HG03520 (cell line): ENCODE measurements at regions not wholly inside any gene's neighbourhood (a gene's known extent, or its start where the extent isn't known, plus 50 kb on each side); places are given as distances from the start of the nearest gene placed in this dataset.

ENCODE experiments used
- ATAC-seq: cut with Tn5 transposase; IDR thresholded peaks from one replicate; pipeline ENCODE4 v1.9.1; 2021; ENCODE audit warnings: mild to moderate bottlenecking, moderate library complexity; ENCODE audit not compliant: unreplicated experiment

DNA sequence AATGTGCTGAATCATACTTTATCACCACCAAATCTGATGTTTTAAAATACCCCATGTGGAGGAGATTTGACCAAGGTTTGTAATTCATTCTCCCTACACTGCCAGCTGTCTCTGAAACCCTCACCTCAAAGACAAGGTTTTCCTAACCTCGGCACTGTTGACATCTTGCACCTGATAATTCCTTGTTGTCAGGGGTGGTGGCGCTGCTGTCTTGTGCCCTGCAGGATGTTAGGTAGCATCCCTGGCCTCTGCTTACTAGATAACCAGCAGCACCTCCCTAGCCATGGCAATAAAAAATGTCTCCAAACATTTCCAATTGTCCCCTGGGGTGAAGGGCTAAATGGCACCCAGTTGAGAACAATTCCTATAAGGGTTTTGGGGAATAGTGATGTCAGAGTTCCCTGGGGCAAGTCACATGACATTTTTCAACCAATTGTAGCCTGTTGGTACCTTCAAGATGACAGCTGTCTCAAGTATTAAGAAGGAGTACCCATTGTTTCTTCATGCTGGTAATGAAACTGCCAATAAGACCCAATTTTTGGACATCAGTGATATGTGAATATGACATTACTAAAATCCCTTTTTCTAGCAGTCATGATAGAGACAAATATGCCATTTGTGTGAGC lies 160.6 kb upstream of the PLCXD3 start:
- ATAC-seq: no peak

DNA sequence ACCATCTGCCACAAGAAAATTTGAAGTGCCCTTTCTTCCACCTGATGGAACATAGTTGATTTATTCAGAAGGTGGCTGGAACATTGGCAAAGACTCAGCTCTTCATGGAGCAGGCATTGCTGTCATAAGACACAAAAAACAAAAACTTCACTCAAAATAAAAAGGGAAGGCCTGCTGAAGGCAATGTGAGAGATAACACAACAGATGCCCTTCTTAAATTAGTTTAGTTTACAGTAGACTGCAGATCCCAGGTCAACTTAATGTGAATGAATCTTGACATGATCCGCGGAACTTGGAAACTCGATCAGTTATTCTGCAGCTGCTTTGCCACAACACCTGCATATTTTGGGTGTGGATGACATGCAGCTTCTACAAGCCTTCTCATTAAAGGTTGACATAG lies 159.8 kb upstream of the PLCXD3 start:
- ATAC-seq: no peak

DNA sequence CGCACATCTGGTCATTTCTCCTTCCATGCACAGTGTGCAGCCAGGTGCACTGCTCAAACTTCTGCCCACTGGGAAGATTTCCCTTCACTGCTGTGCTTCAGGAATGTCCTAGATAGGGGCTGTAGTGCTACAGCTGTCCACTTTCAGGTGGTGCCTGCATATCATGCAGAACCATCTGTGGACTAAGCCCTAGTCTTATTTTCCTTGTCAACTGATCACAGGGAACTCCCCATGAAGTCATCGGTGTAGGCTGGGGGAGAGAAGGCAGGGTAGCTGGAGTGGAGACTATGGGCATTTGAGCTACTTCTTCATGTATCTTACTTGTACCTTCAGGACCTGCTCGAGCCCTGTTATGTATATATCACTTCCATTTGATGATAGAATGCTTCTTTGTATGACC lies 150.9 kb upstream of the PLCXD3 start:
- no peak for ATAC-seq

DNA sequence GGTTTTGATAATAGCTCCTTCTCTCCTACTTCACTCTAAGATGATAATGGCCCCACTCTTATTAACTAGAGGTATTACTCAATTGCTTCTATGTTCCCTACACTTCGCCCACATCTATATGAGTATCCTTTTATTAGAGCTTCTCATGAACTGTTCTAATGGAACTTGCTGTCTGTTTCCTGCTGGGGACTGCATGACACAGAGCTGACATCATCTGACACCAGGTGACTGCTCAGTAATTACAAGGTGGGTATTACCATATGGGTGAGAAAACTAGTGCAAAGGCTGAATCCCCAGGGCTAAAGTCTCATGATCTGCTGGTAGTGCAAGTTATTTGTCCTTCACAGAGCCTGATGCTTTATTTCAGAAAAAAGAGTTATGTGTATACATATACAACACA lies 146.2 kb upstream of the PLCXD3 start:
- no peak for ATAC-seq

DNA sequence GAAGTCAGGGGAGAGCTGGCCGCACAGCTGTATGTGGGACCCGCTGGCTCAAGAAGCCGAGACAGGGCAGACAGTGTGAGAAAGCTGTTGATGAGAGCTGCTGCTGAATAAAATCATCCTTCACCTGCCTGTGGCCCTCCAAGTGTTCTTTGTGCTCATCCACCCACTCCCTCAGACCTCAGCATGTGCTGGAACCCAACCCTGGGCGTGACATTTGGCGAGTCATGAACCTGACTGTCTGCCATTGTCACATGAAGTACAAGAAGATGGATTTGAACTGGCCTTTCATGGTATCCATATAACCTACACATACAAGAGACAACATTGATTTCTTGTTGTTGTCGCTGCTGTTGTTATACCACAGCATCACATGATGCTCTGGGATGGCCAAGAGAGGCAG lies 139.7 kb upstream of the PLCXD3 start:
- no peak for ATAC-seq

DNA sequence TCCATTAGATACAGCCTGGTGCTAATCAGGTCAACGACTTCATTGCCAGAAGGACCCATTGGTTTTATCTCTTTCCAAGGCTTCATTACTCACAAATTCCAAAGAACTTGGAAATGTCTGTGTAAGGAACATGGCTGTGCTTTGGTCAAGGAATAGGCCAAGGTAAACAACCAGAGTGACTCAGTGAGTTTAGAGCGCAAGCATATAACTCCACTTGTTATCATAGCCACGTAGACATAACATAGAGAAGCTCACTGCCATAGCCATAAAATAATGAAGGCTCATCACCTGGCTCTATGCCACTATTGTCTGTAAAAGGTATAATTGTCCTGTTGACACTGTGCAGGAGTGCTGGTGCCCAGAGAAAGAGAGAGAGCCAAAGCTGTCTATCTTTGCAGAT lies 139.3 kb upstream of the PLCXD3 start:
- no peak for ATAC-seq

DNA sequence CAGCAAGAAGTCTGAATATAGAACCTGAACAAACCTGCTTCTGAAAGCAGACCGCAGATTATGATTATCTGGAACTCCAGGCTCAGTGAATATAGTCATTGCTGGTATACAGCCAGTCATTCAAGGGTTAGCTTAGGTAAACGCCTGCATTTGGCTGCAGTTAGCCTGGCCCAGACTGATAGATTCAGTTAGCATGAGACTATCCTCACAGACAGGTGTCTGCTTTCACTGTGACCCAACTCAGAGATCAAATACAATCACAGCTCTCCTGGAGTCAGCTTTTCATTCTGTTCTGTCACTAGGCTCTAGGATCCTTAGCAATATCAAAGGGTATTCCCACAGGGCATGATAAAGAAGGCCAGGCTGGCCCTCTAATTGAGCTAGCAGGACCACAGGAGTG lies 138.6 kb upstream of the PLCXD3 start:
- no peak for ATAC-seq

DNA sequence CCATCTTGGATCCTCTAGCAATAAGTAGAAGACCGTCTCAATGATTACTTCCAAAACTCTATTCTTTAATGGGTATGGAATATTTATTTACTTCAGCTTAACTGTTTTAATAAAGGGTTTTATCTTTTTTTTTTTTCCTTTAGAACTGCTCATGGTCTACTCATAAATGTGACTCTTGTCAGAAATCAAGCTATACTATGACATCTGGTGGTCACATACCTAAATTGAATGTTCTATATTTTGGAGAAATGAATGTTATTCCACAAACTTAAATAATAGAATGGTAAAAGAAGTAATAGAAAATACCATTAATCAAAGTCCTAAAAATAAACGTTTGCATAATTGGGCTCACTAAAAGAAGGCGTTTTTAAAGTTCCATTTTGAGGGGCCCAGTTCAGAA lies 131.2 kb upstream of the PLCXD3 start:
- ATAC-seq: no peak

DNA sequence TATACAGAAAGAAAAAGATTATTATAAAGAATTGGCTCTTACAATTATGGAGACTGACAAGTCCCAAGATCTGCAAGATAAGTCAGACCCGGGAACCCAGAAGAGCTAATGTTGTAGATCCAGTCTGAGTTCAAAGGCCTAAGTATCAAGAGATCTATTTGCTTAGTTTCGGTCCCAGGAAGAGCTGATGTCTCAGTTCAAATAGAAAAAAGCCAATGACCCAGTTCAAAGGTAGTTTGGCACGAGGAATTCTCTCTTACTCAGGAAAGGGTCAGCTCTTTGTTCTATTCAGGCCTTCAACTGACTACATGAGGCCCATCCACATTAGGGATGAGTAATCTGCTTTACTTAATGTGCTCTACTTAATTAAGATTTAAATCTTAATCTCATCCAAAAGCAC lies 128.3 kb upstream of the PLCXD3 start:
- ATAC-seq: no peak

DNA sequence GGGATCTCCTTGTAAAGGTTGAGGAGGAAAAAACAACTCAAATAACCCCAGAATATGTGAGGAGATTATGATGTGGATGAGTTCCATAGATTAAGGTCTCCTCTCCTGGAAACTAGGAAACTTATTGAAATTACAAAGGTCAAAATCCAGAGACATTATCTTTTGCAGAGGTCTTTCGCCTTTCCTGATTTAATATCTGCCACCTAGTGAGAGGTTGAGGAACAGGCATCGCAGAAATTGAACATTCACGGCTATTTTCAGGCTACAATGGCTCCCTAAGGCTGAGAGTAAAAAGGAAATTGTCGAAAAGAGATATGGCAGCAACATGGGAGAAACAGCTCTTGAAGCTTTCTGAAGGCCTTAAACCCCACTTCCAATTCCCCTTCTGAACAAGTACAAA lies 127.5 kb upstream of the PLCXD3 start:
- ATAC-seq: no peak

DNA sequence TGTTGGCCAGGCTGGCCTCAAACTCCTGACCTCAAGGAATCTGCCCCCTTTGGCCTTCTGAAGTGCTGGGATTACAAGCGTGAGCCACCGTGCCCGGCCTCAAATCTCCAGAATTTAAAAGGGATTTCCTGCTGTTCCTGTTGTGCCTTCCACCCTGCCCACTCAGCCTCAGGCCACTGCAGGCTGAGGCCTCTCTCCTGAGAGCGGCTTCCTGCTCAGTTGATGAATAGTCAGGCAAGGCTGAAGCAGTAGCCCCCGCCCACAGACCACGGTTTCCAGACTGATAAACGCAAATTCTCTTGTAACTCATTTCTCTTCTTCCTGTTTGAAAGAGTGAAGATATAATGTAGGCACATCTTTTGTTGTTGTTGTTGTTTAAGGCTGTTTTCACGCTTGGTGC lies 127.0 kb upstream of the PLCXD3 start:
- ATAC-seq: no peak

DNA sequence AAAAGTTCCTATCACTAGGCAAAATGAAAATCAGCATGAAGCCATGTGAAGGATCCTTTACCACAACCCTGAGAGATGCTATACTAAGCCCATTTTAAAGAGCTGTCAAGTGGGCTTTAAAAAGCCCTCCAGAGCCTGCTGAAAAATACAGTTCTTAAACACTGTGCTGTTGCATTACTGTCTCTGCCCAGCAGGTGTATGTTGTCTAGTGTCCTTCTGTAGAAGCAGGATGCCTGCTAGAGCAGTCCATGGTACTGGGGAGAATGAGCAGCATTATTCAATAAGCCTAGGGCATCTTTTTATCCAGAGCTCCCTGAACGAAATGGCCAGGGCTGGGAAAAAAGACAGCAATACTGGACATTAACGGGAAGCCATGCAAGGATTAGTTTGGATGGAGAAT lies 126.2 kb upstream of the PLCXD3 start:
- ATAC-seq: peak; percentile 93

DNA sequence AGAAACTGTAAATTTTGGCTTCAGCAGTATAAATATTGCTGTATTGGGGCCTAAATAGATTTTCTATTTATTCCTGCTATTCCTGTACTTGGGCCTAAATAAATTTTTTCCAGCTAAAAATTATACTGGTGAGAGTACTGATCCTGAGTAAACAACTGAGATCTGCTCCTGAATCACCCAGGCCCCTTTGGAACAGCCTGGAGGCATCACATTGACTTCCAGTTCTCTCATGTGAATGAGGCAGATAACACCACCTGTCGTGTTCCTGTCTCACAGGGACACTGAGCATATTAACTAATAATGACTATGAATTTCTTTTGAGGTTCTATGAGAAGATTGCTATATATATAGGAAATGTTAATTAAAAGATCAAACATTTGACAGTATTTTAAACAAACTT lies 119.5 kb upstream of the PLCXD3 start:
- ATAC-seq: no peak

DNA sequence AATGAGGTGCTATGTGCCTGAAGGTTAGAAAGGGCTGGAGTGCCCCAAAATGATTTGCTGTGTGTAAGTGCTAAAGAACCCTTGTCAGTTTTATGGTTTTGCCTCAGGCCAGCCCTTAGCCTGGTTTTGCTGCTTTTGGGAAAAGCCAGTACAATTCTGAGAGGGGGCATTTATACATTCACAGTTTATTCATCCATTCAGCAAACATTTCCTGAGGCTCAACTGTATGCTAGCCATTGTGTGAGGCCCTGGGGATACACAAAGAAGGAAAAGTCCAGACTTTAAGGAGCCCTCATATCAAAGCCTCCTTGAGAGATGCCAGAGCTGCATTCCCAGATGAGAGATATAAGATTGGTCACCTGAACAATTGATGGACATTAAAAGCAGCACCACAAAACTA lies 115.2 kb upstream of the PLCXD3 start:
- no peak for ATAC-seq

DNA sequence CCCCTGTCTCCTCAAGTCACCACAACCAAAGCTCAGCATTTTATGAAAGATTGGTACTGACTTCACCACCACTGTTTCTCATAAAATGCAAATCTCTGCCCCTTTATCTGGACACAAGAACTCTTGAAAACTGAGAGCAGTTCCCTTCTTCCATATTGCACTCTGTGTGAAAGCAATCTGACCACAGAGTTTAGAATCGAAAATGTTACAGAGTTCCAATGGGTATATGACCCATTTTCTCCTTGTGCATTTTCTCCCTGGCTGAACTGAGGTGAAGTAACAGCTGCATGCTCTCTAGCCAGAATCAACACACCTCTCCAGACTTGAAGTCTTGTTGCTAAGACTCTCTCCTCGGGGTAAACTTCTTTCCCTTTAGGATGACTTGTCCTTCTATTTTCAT lies 111.0 kb upstream of the PLCXD3 start:
- ATAC-seq: no peak

DNA sequence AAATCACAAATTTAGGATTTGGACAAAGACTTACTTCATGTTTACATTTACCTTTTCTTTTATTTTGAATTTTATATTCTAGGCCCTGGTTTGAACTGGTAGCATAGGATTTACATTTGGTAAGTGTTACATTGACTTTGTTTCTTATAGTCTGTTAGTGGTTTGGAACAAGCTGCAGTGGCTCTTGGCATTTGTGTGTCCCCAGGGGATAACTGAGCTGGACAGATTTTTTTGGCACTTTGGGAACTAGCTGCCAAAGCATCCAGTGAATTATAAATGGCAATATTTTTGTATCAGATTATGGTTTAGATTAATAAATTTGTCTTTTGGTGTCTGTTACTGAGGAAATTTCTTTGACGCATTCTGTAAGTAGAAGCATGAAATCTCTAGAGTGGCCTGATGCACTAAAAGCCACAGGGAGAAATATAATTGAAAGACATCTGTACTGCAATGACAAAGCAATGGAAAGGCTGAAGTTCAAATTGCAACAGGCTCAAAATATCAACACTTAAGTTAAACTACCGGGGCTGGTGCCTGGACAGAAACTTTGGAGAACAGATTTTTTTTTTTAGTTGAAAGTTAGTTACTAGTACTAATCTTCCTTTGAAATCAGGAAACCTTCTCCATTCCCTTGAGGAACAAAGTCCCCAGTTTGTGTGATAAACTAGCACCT lies 107.6 kb upstream of the PLCXD3 start:
- no peak for ATAC-seq

DNA sequence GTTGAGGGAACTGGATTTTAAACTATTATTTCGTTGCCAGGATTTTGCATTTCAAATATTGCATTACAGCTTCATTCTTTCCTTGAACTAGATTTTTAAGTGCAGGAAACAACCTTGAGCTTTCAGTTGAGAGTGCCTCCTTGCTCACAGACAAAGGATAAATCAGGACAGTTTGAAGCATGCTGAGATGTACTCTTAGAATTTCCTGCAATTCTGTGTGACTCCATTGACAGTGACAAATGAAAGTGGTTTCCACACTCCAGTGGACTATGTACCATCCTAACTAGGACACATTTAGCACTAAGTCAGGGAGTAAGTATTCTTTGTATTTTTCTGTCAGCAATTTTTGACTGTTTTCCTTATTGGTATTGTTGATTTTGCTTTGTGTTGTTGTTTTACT lies 100.0 kb upstream of the PLCXD3 start:
- ATAC-seq: no peak

DNA sequence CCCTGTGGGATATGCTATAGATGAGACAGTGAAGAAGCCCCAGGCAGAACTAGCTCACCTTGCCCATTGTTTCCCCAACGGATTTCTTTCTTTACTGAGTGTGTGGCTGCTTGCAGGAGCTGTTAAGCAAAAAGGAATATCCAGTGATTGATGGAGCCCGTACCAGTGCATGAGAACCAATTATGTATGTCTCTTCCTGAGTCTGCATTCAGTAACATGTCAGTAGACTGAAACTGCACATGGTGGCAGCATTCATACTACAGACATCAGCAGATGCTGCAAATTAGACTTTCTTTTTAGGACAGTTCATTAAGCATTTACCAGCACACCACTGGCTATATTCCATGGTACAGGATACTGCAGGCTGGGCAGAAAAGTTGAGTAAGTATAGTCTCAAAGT lies 90.3 kb upstream of the PLCXD3 start:
- ATAC-seq: no peak

DNA sequence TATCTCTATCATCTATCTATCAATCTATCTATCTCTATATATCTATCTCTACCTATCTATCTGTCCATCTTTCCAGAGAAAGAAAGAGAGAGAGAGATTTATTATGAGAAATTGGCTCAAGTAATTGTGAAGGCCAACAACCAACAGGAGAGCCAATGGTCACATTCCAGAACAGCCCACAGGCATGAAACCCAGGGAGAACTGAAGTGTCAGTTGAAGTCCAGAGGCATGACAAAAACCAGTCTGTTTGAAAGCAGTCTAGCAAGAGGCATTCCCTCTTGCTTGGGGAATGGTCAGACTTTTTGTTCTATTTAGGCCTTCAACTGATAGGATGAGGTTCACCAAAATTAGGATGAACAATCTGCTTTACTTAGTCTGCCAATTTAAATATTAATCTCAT lies 87.6 kb upstream of the PLCXD3 start:
- ATAC-seq: no peak

DNA sequence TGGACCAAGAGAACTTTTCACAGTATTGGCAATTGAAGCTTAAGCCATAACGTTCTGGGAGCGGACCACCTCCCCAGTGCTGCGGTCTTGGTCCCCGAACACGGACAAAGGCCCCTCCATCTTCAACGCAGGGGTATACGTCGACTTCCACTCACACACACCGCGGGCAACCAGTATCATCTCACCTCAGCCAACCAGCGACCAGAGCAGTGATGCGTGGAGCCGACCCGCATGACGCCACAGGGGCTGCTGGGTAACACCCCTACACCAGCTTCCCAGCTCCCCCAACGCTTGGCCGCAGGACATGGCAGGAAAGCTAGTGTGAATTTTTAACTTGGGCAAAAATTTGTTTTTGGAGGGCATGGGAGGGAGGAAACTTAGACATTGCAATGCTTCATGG lies 77.3 kb upstream of the PLCXD3 start:
- ATAC-seq: no peak

DNA sequence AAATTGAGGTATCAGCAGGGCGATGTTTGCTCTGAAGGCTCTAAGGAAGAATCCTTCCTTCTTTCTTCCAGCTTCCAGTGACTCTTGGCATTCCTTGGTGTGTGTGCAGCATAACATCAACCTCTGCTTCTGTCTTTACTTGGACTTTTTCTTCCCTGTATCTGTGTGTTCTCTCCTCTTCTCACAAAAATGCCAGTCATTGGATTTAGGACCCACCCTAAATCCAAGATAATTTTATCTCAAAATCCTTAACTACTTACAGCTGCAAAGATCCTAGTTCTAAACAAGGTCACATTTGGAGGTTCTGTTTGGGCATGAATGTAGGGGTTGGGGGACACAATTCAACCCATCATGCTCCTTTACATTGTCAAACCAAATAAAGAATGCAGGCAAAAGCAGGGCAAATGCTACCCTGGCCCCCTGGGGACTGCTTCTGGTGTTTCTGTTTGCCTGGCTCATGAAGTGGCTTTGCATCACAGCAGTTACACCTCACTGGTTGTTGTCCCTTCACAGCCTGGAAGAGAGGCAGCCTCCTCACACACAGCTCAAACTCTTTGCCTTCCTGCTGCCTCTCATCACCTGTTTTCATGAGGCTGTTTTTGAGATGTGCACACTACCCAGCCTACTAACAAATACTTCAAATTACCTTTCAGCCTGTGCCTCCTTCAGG lies 64.8 kb upstream of the PLCXD3 start:
- ATAC-seq: no peak

DNA sequence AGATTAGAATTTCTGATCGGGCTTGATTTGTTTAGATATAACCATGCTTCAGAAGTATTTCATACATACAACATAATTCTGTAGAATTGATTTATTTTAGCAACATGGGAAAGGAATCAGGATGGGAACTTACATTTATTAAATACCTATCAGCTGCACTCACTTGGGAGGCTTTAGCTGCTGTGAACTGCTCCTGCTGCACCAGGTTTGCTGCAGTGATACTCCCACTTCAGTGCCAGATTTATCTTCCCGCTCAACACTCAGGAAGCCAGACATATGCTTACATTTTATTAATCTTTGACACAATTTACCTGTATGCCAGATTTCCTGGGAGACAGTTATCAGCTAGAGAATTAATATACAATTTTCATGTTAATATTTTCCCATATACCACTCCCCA lies 64.0 kb upstream of the PLCXD3 start:
- no peak for ATAC-seq
